Activated effector memory CD4-positive, alpha-beta T cell treated with Interleukin-2 at 50 U/mL for 16 hours (primary cell): ENCODE measurements at regions not wholly inside any gene's neighbourhood (a gene's known extent, or its start where the extent isn't known, plus 50 kb on each side); places are given as distances from the start of the nearest gene placed in this dataset.

Source experiments
- DNase-seq: peaks from one replicate; pipeline ENCODE4 v3.0.0-alpha.2; 2020

DNA sequence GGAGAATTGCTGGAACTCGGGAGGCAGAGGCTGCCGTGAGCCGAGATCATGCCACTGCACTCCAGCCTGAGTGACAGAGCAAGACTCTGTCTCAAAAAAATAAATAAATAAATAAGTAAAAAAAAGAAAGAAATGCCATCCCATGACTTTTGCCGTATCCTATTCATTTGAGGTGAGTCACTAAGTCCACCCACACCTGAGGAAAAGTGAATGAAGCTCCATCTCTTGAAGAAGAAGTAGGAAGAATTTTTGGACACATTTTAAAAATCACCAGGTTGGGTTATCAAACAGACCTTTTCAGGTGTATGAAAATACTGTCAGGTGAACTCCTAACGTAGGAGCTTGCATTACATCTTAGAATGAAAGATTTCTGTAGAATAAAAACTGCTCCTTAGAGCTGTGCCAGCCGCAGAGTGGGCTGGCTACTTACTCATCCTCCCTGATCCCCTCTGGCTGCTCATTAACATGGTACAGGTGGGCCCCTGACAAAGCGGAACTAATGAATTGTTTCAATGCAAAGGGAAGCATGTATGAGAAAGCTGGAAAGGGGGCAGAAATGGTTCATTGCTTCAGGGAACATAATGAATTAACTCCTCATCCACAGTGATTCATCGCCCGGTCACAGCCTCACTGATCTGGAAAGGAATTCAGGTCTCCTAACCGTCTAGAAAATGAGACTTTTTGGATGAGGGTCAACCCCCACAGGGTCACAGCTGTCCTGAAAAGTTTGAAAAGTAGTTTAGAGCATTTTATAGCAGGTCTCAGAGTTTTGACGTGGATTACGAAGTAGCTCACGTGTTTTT is 191.4 kb downstream of the SPP2 start:
- no peak for DNase-seq

DNA sequence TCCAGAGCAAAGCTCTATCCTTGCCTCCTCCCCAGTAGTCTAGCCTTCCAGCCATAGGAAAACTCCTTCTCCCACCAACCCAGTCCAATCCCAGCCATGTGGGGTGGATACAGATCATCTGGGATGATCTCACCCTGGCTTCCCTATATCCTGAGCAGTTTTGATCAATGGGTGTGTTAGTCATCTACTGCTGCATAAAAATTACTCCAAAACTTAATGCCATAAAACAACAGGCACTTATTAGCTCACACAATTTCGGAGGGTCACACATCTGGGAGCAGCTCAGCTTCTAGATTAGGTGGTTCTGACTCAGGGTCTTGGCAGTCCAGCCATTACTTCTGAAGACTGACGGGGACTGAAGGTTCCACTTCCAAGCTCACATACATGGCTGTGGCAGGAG is 190.4 kb downstream of the SPP2 start:
- DNase-seq = no peak

DNA sequence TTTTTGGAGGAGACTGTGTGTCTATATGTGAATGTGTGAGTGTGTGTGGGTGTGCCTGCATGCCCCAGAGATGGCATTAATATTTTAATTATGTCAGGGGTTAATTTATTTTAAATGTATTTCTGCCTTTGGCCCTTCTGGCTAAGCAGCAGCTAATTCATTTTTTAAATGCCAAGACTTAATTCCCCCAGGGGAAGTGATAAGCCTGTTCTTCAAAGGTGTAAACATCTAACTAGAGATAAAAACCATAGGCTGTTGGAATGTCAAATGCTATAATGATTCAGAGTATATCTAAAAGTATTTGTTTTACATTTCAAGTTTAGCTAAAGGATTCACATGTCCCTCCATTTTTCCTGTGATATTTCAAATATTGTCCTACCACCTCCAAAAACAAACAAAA is 184.7 kb downstream of the SPP2 start:
- no peak for DNase-seq

DNA sequence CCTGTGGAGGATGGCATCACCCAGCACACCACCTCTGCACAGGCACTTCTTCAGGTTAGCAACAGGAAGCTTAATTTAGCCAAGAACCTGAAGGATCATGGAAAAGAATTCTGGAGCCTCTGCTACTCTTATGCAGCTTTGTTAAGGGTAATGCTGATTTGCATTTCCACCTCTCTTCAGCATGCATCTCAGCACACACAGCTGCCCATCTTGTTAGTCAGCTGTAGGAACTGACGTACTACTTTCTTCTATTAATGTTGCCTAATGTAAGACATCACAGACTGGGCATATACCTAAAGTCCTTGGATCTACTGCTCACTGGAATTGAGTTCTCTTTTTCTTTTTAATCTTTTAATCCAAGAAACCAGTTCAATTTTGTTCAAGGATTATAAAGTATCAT is 181.0 kb downstream of the SPP2 start:
- no peak for DNase-seq

DNA sequence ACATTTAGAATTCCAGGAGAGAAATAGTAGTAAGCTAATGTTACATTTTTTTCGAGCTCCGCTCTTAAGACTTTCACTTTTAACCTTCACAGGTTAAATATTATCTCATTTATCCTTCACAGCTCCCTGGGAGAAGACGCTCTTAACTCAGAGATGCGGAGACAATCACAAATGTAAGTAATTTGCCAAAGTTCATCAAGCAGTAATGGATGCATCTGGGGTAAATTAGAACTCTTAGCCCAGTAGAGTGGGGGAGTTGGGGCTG is 168.5 kb downstream of the SPP2 start:
- DNase-seq = no peak

DNA sequence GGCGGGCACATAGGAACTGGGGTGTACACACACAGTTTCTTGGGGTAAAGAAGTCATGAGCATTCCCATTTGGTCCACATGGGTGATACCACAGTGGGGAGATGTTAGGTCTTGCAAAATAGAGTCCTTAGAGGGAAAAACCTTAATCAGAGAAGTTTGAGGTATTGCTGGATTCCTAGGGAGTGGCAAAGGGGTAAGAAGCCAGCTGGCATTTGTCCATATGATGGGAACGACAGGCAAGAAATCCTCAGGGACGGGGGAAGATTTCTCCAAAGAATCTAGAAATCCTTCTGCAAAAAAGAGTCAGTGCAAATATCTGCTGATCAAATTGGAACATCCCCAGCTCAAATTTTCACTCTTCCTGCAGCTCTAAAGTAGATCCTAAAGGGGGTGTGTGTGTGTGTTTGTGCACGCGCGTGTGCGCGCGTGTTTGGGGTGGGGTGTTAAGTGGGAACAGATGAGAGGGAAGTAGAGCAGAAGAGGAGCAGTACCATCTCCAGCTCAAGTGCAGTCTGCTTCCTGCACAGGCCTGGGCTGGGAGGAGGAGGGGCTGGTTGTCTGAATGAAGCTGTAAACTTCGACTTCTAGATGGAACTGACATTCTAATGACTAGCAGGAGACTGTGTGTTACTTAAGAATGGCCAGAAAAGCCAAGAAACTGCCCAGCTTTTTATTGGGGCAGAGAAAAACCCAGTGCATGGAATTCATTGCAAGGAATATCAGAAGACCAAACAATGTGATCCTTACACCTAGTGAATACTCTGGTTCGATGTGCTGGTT is 168.0 kb downstream of the SPP2 start:
- no peak for DNase-seq

DNA sequence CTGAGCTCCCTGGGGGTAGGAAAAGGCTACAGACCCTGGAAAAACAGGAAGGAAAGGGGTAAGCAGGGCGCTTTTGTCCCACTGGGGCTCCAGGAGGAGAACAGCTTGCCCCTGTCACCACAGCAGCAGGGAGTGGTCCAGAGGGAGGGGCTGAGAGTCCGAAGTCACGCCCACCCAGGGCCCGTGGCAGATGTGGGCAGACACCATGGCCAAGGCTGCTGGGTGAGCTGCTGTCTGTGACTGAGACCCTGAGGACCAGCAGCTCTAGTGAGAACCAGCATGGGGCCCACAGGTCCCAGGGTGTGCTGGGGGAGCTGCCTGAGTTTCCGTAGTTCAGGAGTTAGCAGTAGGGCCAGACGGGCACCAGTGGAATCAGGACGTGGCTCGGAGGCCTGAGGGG is 162.0 kb downstream of the SPP2 start:
- DNase-seq = no peak

DNA sequence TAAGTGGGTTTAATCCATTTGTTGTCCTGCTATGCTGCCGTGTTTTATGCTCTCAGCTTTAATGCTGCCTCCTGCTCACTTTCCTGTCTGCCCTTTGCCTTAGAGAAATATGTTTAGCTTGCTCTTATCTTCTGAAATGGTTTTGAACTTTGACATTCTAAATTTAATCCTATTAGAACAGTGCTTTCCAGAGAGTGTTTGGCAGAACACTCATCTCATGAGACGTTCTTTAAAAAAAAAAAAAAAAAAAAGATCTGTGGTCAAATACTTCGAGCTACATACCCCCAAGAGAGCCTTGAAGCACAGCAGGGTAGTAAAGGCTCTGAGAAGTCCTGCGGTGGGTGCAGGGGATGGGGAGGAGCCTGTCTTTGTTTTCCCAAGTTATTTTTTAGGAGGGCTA is 161.3 kb downstream of the SPP2 start:
- DNase-seq = no peak

DNA sequence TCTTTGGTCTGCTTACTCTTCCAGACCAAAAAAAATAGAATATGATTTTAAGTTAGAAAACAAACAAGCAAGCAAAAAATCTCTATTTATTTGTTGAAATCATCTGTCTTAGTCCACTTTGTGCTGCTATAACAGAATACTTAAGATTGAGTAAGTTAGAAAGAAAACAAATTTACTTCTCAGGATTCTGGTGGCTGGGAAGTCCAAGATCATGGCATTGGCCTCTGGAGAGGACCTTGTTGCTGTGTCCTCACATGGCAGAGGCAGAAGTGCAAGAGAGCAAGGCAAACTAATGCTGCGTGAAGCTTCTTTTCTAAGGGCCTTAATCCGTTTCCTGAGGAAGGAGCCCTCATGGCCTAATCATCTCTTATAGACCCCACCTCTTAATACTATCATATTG is 156.2 kb downstream of the SPP2 start:
- DNase-seq = no peak

DNA sequence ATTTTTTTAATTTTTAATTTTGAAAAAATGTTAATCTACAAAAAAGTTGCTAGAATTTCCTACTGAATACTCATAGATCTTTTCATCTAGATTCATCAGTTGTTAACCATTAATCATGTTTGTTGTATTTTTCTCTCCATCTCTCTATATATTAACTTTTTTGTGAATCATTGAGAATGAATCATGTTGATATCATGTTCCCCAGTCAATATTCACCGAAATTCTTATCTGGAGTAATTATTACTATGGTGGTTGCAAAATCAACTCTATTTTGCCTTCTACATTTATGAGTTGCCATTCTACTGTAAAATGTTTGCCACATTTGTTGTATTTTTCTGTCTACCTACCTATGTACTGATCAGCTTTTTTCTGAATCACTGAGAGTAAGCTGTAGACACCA is 154.0 kb downstream of the SPP2 start:
- no peak for DNase-seq

DNA sequence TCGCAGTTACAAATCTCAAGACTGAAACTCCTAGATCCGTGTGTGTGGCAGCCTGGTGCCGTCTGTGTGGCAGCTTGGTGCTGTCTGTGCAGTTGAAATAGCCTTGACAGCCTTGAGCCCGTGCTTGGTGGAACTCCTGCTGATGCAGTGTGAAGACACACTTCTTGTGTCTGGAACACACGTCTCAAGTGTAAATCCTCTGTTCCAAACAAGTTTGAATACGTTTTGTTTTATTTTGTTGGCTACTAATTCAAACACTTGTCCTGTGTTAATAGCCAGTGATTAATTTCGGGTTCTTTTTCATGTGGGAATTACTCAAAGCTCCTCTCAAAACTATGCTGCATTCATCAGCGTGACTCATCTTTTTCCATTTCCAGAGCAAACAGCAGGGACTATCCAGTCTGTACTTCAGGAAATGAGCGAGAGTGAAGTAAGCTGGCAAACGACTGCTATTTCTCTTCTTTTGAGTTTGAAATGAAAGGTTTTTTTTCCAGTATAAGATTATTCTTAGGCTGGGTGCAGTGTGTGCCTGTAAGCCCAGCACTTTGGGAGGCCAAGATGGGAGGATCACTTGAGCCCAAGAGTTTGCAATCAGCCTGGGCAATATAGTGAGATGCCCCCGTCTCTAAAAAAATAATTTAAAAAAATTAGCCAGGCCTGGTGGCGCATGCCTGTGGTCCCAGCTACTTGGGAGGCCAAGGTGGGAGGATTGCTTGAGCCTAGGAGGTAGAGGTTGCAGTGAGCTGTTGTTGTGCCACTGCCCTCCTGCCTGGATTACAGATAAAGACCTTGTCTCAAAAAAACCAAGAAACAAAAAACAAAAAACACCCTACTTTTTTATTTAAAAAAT is 152.9 kb downstream of the SPP2 start:
- DNase-seq = no peak

DNA sequence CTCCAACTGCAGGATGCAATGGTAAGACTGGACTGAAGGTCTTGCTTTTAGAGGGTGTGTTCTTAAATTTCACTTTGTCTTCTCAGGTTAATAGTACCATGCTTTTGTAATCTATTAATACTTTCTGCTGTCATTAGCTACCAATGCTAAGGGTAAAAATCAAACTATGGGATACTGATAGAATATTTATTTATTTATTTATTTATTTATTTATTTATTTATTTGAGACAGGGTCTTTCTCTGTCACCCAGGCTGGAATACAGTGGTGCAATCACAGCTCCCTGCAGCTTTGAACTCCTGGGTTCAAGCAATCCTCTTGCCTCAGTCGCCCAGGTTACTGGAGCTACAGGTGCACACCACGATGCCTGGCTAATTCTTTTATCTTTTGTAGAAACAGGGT is 152.1 kb downstream of the SPP2 start:
- DNase-seq = no peak

DNA sequence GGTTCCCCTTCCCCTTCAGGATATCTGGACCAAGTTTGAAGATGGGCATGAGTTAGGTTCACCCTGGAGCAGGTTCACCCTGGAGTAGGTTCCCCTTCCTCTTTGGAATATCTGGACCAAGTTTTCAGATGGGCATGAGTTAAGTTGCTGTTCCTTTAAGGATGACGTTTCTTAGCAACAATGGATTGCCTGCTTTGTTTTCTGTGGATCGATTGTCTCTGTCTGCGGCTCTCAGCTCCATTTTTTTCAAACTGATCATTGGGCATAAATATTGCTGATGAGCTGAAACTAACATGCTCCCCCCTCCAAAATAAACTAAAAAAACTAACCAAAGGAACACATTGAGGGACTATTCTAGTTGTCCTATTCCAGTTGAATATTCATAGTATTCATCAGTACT is 149.5 kb downstream of the SPP2 start:
- no peak for DNase-seq

DNA sequence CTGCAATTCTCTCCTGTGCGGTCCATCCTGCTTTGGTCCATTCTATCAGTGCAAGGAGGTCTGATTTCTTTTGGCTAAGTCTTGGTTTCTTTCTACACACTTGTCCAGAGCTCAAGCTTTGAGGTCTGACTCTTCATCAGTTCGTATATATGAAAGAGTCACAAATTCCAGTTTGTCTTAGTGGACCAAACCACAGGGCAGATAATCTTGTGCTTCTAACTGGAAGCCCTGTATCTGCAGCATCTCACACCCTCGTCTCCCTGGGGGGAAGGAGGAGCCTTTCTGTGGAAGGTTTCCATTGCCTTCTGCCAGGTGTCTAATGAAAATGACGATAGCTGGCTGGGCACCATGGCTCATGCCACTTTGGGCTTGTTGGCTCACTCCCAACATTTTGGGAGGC is 148.5 kb downstream of the SPP2 start:
- no peak for DNase-seq

DNA sequence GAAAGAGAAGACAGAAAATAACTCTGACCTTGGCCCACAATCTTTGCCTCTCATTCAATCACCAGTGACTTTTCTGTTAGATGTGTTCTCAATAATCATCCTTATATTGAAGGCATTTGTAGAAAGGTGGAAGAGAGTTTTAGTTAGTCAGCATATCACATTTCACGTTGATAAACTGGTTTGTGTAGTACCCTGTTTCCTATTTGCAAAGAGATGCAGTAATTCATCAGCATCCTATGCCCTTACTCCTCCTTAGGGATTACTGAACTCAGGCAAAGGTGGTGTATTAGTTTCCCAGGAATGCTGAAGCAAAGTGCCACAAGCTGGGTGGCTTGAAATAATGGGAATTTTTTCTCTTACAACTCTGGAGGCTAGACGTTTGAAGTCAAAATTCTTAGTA is 145.0 kb downstream of the SPP2 start:
- no peak for DNase-seq

DNA sequence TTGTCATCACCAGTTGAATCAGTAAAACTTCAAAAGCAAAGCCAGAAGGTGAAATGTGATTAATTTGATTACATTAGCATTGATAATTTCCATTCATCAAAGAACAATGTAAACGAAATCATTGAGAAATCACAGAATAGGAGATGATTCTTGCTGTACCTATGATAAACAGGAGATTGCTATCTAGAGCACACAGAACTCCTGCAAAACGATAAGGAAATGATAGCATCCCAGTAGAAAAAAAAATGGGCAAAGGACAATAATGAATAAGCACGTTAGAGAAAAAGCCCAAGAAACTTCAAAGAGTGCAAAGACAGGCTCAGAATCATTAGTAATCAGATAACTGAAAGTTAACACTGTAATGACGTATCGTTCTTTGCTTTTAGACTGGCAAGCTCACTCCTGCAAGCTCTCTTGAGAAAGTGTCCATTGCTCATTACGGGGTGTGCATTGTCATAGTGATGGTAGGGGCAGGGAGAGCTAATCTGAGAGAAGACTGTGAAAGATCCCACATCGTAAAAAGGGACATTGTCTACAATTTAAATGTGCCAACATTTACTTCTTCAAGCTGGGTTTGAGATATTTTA is 143.6 kb downstream of the SPP2 start:
- DNase-seq = no peak

DNA sequence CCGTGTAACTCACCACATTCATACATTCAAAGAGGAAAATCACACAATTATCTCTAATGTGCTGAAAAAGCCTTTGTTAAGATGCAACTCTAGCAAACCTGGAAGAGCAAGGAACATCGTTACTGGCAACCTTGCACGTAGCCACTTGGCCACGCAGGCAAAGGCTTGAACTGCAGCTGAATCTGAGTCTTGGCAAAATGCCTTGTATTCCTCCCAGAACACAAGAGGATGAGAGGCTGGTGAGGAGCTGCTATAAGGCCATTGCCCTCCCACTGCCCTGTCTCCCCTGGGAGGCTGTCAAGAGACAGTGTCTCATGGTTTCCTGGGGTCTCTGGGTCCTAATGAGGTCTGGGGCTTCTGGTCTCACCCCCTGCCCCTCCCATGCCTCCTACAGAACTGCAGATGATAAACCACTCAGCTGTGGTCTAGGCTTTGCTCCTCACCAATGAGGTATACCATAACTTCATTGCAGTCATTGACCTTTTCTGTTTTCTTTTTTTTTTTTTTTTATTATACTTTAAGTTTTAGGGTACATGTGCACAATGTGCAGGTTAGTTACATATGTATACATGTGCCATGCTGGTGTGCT is 141.4 kb downstream of the SPP2 start:
- no peak for DNase-seq

DNA sequence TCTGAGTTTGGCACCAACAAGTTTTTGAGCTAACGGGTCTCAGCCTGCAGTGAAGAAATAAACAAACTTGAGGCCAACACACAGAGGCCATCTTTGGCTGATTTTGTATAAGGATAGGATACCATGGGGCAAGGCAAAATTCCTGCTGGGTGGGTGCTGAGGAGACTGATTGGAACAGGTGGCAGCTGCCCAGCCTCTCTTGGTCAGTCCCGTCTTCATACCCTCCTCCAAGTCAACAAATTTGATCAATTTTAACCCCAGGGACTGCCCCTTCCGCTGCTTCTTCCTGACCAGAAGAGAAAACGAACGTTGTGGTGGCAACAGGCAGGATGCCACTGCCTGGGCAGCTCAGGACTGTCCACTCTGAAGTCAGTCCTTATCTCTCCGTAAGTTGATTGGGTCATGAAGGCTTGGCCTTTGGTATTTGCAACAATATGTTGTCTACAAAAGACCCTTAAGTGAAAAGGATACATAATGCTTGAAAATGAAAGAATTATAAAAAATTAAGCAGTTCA is 139.3 kb downstream of the SPP2 start:
- no peak for DNase-seq

DNA sequence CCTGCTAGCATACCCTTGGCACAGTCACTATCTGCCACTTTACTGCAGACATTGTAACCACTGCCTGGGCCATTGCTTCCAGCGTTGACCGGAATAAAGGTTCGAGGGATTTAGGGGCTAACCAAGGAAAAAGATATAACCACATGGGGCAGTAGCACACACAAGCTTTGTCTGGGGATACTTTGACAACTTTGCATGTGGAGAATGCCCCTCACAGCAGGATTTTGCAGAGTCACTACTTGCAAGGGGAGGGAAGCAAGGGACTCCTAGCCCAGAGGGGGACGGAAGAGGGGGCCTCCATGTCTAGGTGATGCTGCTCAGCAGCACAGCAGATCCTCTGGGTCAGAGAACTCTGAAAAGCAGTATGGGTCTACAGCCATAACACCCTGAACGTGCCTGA is 138.7 kb downstream of the SPP2 start:
- DNase-seq = no peak

DNA sequence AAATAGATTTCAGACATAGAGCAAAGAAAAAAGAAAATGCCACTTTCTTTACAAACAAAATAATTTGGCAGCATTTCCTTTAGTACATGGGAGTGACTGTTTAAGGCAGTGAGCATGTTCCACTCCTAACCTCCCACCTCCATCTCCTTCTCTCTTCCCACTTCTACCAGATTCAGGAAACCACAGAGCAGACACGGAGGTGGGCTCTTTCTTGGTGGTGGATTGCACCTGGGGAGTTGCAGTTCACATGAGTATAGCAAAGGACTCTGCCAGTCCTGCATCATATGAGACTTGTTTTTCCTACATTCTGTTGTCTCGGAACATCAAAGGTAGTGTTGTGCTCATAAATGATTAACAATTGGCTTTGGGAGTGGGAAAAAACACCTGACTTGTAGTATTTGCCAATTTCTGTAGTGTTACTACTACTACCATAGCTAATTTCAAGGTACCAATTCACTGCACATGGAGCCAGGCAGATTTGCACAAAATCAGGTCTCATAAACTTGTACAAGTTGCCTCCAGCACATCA is 137.2 kb downstream of the SPP2 start:
- DNase-seq = no peak

DNA sequence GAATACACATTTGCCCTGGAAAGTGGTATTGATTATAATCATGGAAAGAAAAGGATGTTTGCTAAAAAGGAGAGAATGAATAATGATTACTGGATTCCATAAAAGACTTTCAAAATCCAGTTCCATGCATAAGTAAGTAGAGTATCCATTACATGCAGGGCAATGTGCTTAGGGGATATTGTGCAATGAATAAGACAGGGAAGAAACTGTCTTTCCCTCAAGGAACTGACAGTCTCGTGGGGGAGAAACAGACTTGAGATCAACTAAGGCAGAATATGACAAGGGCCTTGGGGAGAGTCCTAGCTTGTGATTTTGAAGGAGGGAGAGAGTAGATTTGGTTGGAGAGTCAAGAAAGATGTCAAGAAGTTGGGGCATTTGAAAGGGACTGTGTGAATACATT is 130.6 kb downstream of the SPP2 start:
- no peak for DNase-seq

DNA sequence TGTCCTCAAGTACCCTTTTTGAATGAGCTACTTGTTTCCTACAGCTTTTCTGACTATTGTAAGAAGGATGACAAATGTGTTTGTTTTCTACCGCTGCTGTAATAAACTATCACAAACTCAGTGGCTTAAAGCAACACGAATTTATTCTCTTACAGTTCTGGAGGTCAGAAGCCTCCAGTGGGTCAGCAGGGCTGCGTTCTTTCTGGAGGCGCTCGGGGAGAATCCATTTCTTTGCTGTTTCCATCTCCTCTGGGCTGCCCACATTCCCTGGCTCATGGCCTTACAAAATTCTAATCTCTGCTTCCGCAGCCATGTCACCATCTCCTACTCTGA is 128.5 kb downstream of the SPP2 start:
- DNase-seq = no peak
